ENCODE measurements at regions not wholly inside any gene's neighbourhood (a gene's known extent, or its start where the extent isn't known, plus 50 kb on each side); places are given as distances from the start of the nearest gene placed in this dataset.

DNA sequence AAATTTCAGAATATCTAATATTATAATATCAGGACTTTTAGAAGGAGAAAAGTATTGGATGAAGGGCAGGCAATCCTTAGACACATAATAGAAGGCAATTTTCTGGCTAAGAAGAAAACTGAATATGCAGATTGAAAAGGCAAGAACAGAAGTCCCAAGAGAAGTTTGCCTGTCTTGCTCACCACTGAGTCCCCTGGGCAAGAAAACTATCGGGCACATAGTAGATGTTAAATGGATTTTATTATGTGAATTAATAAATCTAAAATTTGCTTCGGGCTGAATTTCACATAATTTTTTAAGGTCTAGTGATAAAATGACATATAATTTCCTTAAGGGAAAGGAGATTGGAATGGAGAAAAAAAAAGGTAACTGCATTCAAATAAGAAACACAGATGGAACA, 380.9 kb upstream of the GRM3 start:
- no peak overlapping the region for H3K27ac ChIP-seq (ENCODE audit: control insufficient read depth, insufficient read depth, low read length)
- FAIRE-seq, result no peak
- no peak overlapping the region for H3K4me3 ChIP-seq (ENCODE audit: control insufficient read depth in 2 of 3, extremely low read depth in 1 of 3, insufficient read depth in 2 of 3, low read depth in 1 of 3, low read length in 3 of 3)
- no peaks in the 10 kb centered on the region for H3K27me3 ChIP-seq (ENCODE audit: control insufficient read depth, extremely low read depth, insufficient read depth, low read length)
- no peak for DNase-seq (ENCODE audit: low read depth, low spot score)
- no peak overlapping the region for H3K9ac ChIP-seq (ENCODE audit: control insufficient read depth, extremely low read depth, insufficient read depth, low read length)
- dilution Hi-C loops (cut with MboI; ENCODE audit: extremely low pct_ligation_motif_present, low sequenced_read_pairs), result no loop called here
- H2AFZ ChIP-seq (ENCODE audit: control insufficient read depth, low read length), result no peak overlapping the region
- H3K9me1 ChIP-seq (ENCODE audit: control insufficient read depth, extremely low read depth, insufficient read depth, low read length), result no peaks in the 10 kb centered on the region
- no peaks in the 10 kb centered on the region for H3K4me1 ChIP-seq (ENCODE audit: control insufficient read depth, extremely low read depth, insufficient read depth, low read length)
- H3K9me3 ChIP-seq (ENCODE audit: control insufficient read depth, low read depth, low read length), result no peaks in the 10 kb centered on the region
- TF ChIP-seq, protein P1, sequence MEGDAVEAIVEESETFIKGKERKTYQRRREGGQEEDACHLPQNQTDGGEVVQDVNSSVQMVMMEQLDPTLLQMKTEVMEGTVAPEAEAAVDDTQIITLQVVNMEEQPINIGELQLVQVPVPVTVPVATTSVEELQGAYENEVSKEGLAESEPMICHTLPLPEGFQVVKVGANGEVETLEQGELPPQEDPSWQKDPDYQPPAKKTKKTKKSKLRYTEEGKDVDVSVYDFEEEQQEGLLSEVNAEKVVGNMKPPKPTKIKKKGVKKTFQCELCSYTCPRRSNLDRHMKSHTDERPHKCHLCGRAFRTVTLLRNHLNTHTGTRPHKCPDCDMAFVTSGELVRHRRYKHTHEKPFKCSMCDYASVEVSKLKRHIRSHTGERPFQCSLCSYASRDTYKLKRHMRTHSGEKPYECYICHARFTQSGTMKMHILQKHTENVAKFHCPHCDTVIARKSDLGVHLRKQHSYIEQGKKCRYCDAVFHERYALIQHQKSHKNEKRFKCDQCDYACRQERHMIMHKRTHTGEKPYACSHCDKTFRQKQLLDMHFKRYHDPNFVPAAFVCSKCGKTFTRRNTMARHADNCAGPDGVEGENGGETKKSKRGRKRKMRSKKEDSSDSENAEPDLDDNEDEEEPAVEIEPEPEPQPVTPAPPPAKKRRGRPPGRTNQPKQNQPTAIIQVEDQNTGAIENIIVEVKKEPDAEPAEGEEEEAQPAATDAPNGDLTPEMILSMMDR (optimal IDR thresholded peaks at IDR 0.05 in 1 of 3, IDR thresholded peaks at IDR 0.05 in 1 of 3, conservative IDR thresholded peaks at IDR 0.05 in 1 of 3; ENCODE audit: extremely low read depth in 1 of 3, insufficient read depth in 2 of 3, low read length in 3 of 3), result no peak
- no peak for TF ChIP-seq EZH2 (IDR thresholded peaks at IDR 0.05; ENCODE audit: low read length)
- no peaks in the 10 kb centered on the region for H3K79me2 ChIP-seq (ENCODE audit: control insufficient read depth, insufficient read depth, low read length)
- no peaks in the 10 kb centered on the region for H4K20me1 ChIP-seq (ENCODE audit: control insufficient read depth, extremely low read depth, insufficient read depth, low read length)
- H3K4me2 ChIP-seq (ENCODE audit: control insufficient read depth, extremely low read depth, insufficient read depth, low read depth, low read length), result no peak overlapping the region
- no peaks in the 10 kb centered on the region for H3K36me3 ChIP-seq (ENCODE audit: control insufficient read depth in 2 of 2, extremely low read depth in 1 of 2, insufficient read depth in 2 of 2, low read length in 2 of 2)

DNA sequence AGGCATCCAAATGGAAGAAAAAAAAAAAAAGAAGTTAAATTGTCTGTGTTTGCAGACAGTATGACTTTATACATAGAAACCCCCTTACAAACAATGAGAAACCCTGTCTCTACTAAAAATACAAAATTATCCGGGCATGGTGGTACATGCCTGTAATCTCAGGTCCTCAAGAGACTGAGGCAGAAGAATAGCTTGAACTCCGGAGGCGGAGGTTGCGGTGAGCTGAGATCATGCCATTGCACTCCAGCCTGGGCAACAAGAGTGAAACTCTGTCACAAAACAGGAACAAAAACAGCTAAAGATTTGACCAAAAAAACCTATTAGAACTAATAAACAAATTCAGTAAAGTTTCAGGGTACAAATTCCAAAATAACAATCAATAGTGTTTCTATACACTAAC, 385.8 kb upstream of the GRM3 start:
- Histone ChIP-seq H3K4me1 (ENCODE audit: control insufficient read depth, extremely low read depth, insufficient read depth, low read length) (no peaks in the 10 kb centered on the region), H3K36me3 (ENCODE audit: control insufficient read depth in 2 of 2, extremely low read depth in 1 of 2, insufficient read depth in 2 of 2, low read length in 2 of 2) (no peaks in the 10 kb centered on the region), H2AFZ (ENCODE audit: control insufficient read depth, low read length) (no peak overlapping the region), H3K9me3 (ENCODE audit: control insufficient read depth, low read depth, low read length) (no peaks in the 10 kb centered on the region), H3K27me3 (ENCODE audit: control insufficient read depth, extremely low read depth, insufficient read depth, low read length) (no peaks in the 10 kb centered on the region), H3K4me3 (ENCODE audit: control insufficient read depth in 2 of 3, extremely low read depth in 1 of 3, insufficient read depth in 2 of 3, low read depth in 1 of 3, low read length in 3 of 3) (no peak overlapping the region), H3K9ac (ENCODE audit: control insufficient read depth, extremely low read depth, insufficient read depth, low read length) (no peak overlapping the region), H4K20me1 (ENCODE audit: control insufficient read depth, extremely low read depth, insufficient read depth, low read length) (no peaks in the 10 kb centered on the region), H3K9me1 (ENCODE audit: control insufficient read depth, extremely low read depth, insufficient read depth, low read length) (no peaks in the 10 kb centered on the region), H3K79me2 (ENCODE audit: control insufficient read depth, insufficient read depth, low read length) (no peaks in the 10 kb centered on the region), H3K4me2 (ENCODE audit: control insufficient read depth, extremely low read depth, insufficient read depth, low read depth, low read length) (no peak overlapping the region), H3K27ac (ENCODE audit: control insufficient read depth, insufficient read depth, low read length) (no peak overlapping the region)
- dilution Hi-C loops (cut with MboI; ENCODE audit: extremely low pct_ligation_motif_present, low sequenced_read_pairs), result no loop called here
- FAIRE-seq, result no peak
- DNase-seq (ENCODE audit: low read depth, low spot score), result no peak
- TF ChIP-seq, protein P1 (optimal IDR thresholded peaks at IDR 0.05 in 1 of 3, IDR thresholded peaks at IDR 0.05 in 1 of 3, conservative IDR thresholded peaks at IDR 0.05 in 1 of 3; ENCODE audit: extremely low read depth in 1 of 3, insufficient read depth in 2 of 3, low read length in 3 of 3), result no peak
- TF ChIP-seq EZH2 (IDR thresholded peaks at IDR 0.05; ENCODE audit: low read length), result no peak

Data from keratinocyte (primary cell).